Prostate gland (tissue), 2 donors: ENCODE measurements at regions not wholly inside any gene's neighbourhood (a gene's known extent, or its start where the extent isn't known, plus 50 kb on each side); places are given as distances from the start of the nearest gene placed in this dataset.

ENCODE experiments used
- DNase-seq: peaks from one replicate; pipeline ENCODE4 v3.0.0-alpha.2; 2019; ENCODE audit warnings: low spot score
- H3K27ac ChIP-seq, 2 donors: fragments of 200-600 bp; sonication (generic); 2 replicates each; pipeline ENCODE4 v1.5.1; 2017 to 2019
- H3K27me3 ChIP-seq: fragments of 200-600 bp; sonication (generic); replicated peaks from 2 replicates; pipeline ENCODE4 v1.5.1; 2019; ENCODE audit not compliant: insufficient read depth
- H3K36me3 ChIP-seq, 2 donors: fragments of 200-600 bp; sonication (generic); 1 replicate in 1 of 2; 2 replicates in 1 of 2; pipeline versions ENCODE4 v1.5.1 to v1.8.1; 2017 to 2019
- H3K4me1 ChIP-seq: fragments of 200-600 bp; sonication (generic); replicated peaks from 2 replicates; pipeline ENCODE4 v1.5.1; 2019
- H3K4me3 ChIP-seq, 2 donors: fragments of 200-600 bp; sonication (generic); 2 replicates each; pipeline ENCODE4 v1.5.1; 2017 to 2019
- H3K9me3 ChIP-seq: fragments of 200-600 bp; sonication (generic); 2 replicates; pipeline ENCODE4 v1.5.1; 2017
- POLR2A ChIP-seq: fragments of 450-650 bp; IDR thresholded peaks from one replicate; pipeline ENCODE4 v1.6.1; 2016; ENCODE audit warnings: antibody characterized with exemption, mild to moderate bottlenecking
- POLR2AphosphoS5 ChIP-seq: sonication (generic); formaldehyde crosslinking; IDR thresholded peaks from one replicate; pipeline ENCODE4 v1.6.1; 2017; ENCODE audit warnings: antibody characterized with exemption
- WGBS: methylation state at CpG from one replicate; pipeline ENCODE4 v1.1.5; 2018; 5-methylcytosine and 5-hydroxymethylcytosine counted together
- intact Hi-C: fragments of 100-400 bp; cut with DNase I; formaldehyde crosslinking; loops from one replicate; pipeline ENCODE4 v1.14.2; 2022
- TF ChIP-seq, protein P1 (sequence below), 4 experiments: fragments of 200-600 bp in 2 of 4; fragments of 450-650 bp in 2 of 4; sonication (generic) in 2 of 4; IDR thresholded peaks; 1 replicate in 3 of 4; 2 replicates in 1 of 4; pipeline ENCODE4 v1.5.1; 2016 to 2019; ENCODE audit warnings: antibody characterized with exemption in 4 of 4, mild to moderate bottlenecking in 2 of 4, moderate library complexity in 2 of 4

- Histone ChIP-seq H3K9me3 (no peaks in the 10 kb centered on the region), H3K27ac (no peak overlapping the region), H3K27me3 (no peaks in the 10 kb centered on the region), H3K36me3 (no peaks in the 10 kb centered on the region), H3K4me1 (no peaks in the 10 kb centered on the region), H3K4me3 (no peak overlapping the region)
- WGBS = 74% methylated on average over 1 of the region's 1 CpG
- intact Hi-C loops = no loop called here
- TF ChIP-seq POLR2AphosphoS5 (no peak), POLR2A (no peak)
- TF ChIP-seq, protein P1, sequence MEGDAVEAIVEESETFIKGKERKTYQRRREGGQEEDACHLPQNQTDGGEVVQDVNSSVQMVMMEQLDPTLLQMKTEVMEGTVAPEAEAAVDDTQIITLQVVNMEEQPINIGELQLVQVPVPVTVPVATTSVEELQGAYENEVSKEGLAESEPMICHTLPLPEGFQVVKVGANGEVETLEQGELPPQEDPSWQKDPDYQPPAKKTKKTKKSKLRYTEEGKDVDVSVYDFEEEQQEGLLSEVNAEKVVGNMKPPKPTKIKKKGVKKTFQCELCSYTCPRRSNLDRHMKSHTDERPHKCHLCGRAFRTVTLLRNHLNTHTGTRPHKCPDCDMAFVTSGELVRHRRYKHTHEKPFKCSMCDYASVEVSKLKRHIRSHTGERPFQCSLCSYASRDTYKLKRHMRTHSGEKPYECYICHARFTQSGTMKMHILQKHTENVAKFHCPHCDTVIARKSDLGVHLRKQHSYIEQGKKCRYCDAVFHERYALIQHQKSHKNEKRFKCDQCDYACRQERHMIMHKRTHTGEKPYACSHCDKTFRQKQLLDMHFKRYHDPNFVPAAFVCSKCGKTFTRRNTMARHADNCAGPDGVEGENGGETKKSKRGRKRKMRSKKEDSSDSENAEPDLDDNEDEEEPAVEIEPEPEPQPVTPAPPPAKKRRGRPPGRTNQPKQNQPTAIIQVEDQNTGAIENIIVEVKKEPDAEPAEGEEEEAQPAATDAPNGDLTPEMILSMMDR (IDR thresholded peaks at IDR 0.05) = no peak
- DNase-seq = no peak
Measured at GRCh38 chr10:3980660-3981059, 195.7 kb upstream of the KLF6 start.

- Histone ChIP-seq H3K36me3 (no peaks in the 10 kb centered on the region), H3K4me1 (no peaks in the 10 kb centered on the region), H3K27me3 (no peaks in the 10 kb centered on the region), H3K27ac (no peak overlapping the region), H3K9me3 (no peaks in the 10 kb centered on the region), H3K4me3 (no peak overlapping the region)
- intact Hi-C loops = no loop called here
- WGBS = 78% methylated on average over 4 of the region's 4 CpGs
- no peak for TF ChIP-seq POLR2AphosphoS5
- DNase-seq = no peak
Measured at GRCh38 chr10:3980144-3980543, 195.1 kb upstream of the KLF6 start.

GRCh38 chr10:3978761-3979160 is 193.8 kb upstream of the KLF6 start:
- Histone ChIP-seq H3K27ac (no peak overlapping the region), H3K4me1 (no peaks in the 10 kb centered on the region), H3K36me3 (no peaks in the 10 kb centered on the region), H3K9me3 (no peaks in the 10 kb centered on the region), H3K4me3 (no peak overlapping the region), H3K27me3 (no peaks in the 10 kb centered on the region)
- TF ChIP-seq POLR2A (no peak), POLR2AphosphoS5 (peak; percentile 18)
- WGBS = 61% methylated on average over 4 of the region's 4 CpGs
- DNase-seq = no peak
- intact Hi-C loops = no loop called here

- 97% methylated on average over 1 of the region's 1 CpG for WGBS
- intact Hi-C loops = no loop called here
- no peak for DNase-seq
- H3K4me1 ChIP-seq = no peaks in the 10 kb centered on the region
- H3K36me3 ChIP-seq = no peaks in the 10 kb centered on the region
- no peak overlapping the region for H3K4me3 ChIP-seq
- no peak for TF ChIP-seq POLR2AphosphoS5
- TF ChIP-seq POLR2A = no peak
- TF ChIP-seq, protein P1 (IDR thresholded peaks at IDR 0.05) = no peak
- H3K27ac ChIP-seq = no peak overlapping the region
- H3K9me3 ChIP-seq = no peaks in the 10 kb centered on the region
- no peaks in the 10 kb centered on the region for H3K27me3 ChIP-seq
Measured at GRCh38 chr10:3978174-3978573, 193.2 kb upstream of the KLF6 start.

DNA sequence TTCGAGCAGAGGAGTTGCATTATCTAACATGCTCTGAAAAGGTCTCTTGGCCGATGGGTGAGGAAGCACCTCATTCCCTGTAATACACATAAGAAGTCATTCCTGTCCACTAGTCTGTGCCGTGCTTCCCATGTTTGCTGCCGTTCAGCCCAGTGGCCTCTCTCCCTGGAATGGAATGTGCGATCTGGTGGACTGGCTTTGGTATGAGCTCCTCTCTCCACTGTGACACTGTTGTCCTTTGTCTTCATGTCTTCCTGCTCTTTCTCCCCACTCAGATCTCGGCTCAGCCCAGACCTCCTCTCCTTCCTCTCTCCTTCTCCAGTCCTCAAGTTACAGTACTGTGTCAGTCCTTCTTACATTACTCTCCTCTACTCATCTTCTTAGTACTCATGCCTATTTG is 192.8 kb upstream of the KLF6 start:
- WGBS = 87% methylated on average over 6 of the region's 6 CpGs
- Histone ChIP-seq H3K4me3 (no peak overlapping the region), H3K27ac (no peak overlapping the region), H3K9me3 (no peaks in the 10 kb centered on the region), H3K4me1 (no peaks in the 10 kb centered on the region), H3K36me3 (no peaks in the 10 kb centered on the region), H3K27me3 (no peaks in the 10 kb centered on the region)
- DNase-seq = no peak
- TF ChIP-seq POLR2A (no peak), POLR2AphosphoS5 (no peak)
- TF ChIP-seq, protein P1 (IDR thresholded peaks at IDR 0.05) = no peak
- intact Hi-C loops = no loop called here

GRCh38 chr10:3976718-3977117 is 191.7 kb upstream of the KLF6 start:
- 96% methylated on average over 1 of the region's 1 CpG for WGBS
- Histone ChIP-seq H3K36me3 (no peaks in the 10 kb centered on the region), H3K4me3 (no peak overlapping the region), H3K27ac (no peak overlapping the region), H3K4me1 (no peaks in the 10 kb centered on the region), H3K9me3 (no peaks in the 10 kb centered on the region), H3K27me3 (no peaks in the 10 kb centered on the region)
- TF ChIP-seq POLR2A (no peak), POLR2AphosphoS5 (no peak)
- TF ChIP-seq, protein P1 (IDR thresholded peaks at IDR 0.05) = no peak
- no peak for DNase-seq
- intact Hi-C loops = no loop called here
